HG03469 (cell line): ENCODE measurements at regions not wholly inside any gene's neighbourhood (a gene's known extent, or its start where the extent isn't known, plus 50 kb on each side); places are given as distances from the start of the nearest gene placed in this dataset.

Experiments
- ATAC-seq: cut with Tn5 transposase; IDR thresholded peaks from one replicate; pipeline ENCODE4 v1.9.1; 2021; ENCODE audit warnings: mild to moderate bottlenecking, moderate library complexity, moderate number of reproducible peaks; ENCODE audit not compliant: unreplicated experiment

DNA sequence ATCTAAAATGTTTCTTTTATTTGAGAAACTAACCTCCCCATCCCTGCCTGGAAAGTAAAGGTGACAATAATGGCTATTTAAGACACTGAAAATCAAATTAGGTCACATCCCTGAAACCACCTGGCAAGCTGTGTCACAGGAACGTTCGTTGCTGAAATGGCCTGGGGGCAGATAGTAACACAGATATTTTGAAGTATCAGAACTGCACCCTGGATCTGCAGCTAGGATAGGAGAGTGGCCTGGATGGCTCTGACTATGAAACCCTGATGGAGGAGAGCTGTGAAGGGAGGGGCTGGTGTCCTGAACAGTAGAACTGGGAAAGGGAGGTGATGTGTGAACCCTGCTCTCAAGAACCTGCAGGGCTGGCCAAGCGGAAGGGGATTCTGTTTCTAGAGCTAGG, 648.3 kb upstream of the CFAP20DC start:
- ATAC-seq: no peak

DNA sequence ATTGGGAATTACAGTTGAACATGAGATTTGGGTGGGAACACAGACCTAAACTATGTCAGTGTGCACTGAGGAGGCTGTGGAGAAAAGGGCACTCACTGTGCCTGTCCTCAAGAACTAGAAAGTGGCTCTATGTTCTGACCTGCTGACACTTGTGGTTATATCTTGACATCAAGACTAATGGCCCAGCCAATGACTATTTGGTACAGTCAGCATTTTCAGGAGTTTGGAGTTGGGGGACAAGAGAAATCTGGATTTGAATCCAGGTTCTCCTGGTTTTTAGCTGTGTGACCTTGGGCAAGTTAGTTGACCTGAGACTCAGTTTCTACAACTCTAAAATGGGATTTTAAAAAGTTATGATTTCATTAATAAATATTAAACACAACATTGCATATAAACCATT, 647.0 kb upstream of the CFAP20DC start:
- ATAC-seq: no peak

DNA sequence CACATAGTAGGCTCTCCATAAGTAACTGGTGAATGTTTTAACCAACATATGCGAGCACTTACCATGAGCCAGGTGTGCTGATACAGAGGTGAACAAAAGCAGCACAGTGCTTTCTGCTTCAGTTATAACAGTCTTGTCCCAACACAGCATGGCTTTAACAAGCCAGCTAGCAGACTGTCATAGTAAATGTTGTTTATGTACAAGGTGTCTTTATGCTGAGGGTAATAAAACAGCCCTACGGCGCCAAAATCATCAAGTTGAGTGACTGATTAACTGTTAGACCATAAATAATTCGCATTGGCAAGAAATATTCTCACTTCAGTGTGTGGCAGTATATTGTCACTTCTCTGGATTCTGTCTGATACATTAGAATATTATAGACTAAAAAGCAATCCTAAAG, 646.0 kb upstream of the CFAP20DC start:
- no peak for ATAC-seq

DNA sequence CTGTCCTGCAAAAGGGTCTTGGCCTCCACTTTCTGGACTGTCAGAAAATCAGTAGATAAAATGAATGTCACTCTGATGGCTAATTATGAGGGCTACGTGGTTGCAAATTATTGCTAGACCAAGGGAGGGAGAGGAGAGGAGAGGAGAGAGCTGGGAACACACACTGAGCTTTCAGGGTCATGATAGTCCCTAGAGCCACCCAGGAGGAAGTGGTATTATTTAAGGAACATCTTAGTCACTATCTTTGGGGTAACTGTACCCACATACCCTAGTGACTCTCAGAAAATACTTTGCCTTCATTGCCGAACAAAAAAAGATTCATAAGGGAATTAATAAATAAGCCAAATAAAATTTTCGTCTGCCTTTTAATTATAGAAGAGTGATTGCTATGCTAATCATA, 642.3 kb upstream of the CFAP20DC start:
- ATAC-seq: no peak

DNA sequence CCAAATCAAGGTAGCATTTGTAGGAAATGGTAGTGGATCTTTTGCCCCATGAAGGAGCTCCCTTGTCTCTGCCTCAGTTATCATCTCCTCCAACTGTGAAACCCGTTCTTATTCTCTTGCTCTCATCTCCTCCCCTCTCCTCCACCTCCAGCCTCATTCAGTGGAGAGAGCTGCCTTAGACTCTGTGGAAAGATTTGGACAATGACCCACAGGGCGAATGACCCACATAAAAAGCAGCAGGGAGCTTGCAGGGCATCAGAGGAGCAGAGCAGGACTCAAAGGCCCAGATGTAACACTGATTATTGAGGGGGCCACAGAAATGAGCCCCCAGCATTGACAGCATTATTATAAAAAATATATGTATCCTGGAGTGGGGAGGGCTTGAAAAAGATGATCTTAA, 641.1 kb upstream of the CFAP20DC start:
- no peak for ATAC-seq

DNA sequence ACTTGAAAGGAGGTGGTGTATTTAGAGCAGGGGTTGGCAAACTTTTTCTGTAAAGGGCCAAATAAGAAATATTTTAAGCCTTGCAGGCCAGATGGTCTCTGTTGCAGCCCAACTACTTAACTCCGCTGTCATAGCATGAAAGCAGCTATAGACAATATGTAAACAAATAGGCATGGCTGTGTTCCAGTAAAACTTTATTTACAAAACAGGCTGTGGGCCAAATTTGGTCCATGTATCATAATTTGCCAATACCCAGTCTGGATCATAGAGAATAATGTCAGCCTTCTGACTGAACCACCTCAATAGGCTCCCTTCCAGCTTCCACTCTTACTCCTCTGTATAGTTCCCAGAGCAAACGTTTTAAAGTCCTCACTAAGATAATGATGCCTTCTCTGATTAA, 638.8 kb upstream of the CFAP20DC start:
- no peak for ATAC-seq

DNA sequence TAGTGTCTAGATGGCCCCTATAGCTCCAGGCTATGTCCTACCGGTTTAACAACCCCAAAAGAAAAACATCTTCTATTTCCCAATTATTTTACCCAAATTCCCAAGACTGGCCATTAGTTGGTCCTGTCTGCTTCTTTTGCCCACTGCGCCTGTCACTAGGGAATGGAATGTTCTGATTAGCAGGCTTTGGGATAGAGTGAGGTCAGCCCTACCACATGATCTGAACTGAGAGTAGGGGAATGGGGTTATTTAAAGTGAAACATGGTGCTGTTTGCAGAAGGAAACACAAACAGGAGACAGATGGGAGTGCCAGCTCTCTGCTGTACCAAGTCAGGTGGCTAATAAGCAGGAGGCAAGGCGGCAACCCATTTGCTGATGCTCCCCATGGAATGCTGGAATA, 635.6 kb upstream of the CFAP20DC start:
- no peak for ATAC-seq

DNA sequence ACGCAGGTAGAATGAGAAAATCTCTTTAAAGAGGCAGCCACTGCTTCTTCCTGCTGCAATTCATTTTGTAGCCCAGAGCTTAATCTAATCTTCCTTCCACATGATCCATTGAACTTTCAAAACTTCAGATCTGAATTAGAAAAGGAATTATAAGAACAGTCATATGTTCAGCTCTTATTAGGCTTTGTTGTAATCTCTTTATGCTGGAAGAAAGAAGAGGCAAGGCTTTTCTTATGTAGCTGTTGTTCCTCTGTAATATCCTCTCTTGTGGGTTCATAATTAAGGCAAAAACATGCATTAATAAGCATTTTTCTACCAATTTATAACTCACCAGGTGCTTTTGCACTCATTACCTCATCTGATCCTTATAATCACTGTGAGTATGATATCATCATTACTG, 634.9 kb upstream of the CFAP20DC start:
- no peak for ATAC-seq

DNA sequence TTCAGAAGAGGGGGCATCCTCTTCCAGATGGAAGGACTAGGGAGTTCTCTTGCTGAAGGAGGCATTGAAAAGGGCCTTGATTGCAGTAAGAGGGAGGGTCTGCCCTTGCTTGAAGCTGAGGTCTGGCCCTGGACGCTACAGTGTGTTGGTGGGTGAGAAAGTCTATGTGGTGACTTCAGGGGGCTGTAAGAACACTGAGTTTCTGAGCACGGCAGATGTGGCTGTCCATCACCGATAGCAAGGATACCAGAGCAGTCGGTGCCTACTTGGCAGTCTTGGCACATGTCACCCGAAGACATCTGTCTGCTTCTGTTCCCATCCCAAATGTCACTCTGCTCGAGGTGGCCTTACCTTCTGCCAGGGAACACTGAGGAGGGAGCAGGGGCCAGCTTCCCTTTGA, 631.1 kb upstream of the CFAP20DC start:
- ATAC-seq: no peak

DNA sequence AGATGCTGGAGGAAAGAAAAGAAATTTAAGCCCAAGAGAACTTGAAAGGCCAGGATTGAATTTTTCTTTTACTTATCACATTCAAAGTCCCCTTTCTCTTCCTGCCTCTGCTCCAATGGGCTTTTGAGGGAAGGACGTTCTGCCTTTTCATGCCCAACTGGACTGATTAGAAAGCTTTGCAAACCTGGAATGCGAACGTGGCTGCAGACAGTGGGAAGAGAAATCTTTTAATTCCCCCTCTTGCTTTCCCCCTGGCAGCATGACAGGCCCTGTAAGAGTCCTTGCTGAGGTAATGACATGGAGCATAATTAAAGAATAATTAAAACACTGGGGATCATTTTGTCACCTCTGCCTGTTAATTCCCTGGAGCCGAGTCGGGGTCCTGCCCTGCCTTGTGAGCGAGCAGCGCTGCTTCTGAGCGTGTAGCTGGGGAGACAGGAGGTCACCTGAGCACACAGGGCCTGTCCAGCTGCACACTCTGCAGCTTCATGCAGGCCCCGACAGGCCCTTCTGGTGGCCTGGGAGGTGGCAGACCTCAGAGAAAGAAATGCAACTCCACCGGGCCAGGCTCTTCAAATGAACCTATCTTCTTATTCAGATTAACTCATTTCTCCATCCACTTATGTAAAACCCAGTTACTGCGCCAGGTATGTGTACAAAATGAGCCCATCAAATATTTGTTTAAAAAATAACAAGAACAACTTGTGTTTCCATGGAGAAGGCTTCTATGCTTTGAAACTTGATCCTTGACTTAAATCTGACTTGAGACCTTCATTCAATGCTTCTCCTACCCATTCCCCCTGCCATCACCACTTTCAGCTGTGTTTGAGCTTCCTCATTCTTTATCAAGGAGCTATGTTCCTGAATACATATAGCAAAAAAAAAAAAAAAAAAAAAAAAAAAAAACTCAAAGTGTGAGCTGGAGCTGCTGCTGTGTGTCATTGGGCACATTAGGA, 628.2 kb upstream of the CFAP20DC start:
- no peak for ATAC-seq

DNA sequence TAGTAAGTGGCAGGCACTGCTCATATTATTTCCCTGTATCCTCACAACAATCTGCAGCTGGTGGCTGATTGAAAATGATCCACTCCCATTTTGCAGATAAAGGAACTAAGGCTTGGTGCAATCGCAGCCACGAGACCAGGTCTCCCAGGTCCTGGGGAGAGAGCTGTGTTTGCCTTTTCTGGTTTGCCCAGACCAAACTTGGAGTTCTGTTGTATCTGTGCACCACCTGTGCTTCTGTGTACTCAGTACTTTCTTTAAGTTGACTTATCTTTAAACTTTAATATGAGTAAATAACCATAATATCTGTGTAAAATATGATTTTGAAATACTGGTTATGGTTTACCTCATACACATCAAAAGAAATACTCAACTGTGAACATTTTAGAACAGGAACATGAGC, 625.7 kb upstream of the CFAP20DC start:
- ATAC-seq: no peak

DNA sequence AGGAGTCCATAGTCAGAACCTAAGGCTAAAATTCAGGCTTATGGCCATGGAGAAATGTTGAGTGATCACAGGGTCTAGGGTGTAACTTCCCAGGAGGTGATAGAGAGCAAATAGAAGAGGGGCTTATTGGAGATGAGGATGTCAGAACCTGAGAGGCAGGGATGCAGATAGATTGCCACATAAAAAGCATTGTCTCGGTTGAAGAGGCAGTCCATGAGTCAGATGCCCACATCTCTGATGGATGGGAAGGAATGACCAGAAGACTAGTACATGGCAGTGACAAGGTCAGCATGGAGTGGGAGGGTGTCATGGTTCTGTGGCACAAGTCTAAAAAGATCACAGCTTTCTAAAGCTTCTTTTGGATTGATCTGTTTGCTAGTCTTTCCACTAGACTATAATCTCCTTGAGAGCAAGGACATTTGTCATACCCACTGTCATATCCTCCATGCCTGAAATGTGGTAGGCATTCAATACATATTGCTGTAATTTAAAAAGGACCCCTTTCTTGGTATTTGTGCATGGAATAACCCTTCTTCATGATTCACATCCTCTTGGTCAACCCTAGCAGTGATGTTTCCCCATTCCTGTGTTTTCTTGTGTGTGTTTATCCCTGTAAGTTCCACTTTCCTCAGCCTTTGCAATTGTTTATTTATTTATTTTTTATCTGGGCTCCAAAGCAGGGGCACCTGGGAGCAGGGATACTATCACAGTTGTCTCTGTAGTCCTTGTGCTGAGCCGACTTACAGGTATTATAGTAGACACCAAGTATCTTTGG, 613.4 kb upstream of the CFAP20DC start:
- no peak for ATAC-seq

DNA sequence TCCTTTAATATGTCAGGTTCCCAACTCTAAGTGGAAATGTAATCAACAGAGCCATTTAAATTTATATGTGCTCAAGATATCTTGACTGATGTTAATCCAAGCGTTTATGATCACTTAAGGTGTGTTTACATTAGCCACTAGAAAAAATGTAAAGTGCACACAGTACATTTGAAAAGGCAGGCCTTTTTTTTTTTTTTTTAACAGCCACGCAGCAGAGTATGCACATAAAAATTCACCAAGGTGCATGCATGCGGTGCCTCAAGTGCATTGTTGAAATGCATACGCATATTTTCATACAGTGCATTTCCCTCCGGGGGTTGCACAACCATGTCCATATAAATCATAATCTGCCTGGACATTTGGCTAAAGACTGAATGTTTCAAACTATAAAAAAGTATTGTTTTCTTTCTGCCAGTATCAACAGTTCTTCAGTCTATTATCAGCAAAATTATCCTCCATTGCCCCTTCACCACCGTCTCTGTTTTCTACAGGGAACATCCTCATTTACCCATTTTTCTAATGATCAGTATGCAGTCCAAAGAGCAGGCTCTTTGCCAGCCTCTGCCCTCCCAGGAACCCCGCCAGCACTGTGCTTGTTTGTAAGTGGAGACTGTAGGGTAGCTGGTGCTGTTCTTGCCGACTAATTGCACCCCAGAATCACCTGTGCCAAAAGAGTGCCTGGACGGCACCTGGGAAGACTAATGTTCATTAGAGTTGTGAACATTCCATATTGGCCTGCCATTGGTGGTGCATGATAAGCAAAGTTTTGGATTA, 611.2 kb upstream of the CFAP20DC start:
- no peak for ATAC-seq

DNA sequence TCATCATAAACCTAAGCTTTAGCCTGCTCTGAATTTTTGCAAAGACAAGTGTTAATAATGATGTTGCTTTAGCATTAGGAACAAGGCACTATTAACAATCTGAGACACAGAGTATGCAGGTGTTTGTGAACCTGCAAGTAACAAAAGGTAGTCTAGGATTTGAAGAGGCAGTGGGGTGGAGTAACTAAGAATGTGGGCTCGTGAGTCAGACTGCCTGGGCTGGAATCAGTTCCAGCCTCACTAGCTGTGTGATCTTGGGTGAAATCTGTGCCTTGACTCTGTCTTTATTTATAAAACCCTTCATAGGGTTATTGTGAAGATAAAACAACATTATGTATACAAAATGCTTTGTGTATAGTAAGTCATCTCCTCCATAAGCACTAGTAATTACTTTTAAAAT, 610.6 kb upstream of the CFAP20DC start:
- no peak for ATAC-seq

DNA sequence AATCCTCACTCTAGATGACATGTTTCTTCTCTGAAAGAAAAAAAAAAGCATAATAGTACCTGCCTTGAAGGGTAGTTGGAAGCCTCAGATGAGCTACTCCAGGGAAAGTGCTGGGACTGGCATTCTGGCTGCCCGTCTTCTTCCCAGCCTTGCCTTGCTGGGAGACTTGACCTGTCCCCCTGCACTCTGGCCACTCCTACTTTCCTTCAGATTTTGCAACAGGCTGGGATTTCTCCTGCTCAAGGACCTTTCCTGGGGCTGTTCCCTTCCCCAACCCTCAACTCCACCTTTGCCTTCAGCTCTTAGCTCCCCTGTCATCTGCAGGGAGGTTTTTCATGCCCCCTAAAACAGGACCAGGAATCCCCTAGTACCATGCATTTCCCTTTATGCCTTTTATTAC, 609.9 kb upstream of the CFAP20DC start:
- no peak for ATAC-seq

DNA sequence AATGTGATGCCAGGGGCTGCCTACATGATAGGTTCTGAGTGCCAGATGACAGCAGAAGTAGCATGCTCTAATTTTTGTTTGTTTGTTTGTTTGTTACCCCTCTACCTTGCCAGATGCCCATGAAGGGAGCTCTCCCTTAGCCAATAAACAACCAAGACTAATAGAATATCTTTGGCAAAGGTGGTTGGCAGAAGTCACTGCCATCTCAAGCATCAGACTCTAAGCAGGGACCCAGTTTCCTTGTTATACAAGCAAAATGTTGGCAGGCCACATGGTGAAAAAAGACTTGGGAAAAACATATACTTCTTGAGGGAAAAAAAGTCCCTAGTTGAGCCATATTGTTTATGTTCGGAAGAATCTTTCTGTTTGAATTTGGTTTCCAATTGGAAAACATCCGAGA, 609.0 kb upstream of the CFAP20DC start:
- ATAC-seq: no peak

DNA sequence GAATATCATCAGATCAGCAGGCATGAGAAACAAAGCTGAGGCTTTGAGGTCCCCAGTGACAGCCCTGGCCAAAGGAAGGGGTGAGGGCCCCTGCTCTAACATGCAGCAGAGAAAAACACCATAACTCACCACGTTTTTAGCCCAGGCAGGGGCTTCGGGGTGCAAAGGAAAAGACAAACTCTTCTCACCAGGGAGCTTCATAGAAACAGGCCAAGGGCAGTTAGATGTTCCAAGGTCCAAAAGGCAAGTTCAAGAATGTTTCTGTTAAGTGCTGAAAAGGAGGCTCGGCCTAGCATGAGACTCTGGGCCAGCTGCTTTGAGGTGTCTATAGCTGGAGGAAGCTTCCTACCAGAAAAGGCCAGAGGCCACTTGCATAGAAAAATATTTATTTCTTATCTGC, 608.4 kb upstream of the CFAP20DC start:
- ATAC-seq: no peak

DNA sequence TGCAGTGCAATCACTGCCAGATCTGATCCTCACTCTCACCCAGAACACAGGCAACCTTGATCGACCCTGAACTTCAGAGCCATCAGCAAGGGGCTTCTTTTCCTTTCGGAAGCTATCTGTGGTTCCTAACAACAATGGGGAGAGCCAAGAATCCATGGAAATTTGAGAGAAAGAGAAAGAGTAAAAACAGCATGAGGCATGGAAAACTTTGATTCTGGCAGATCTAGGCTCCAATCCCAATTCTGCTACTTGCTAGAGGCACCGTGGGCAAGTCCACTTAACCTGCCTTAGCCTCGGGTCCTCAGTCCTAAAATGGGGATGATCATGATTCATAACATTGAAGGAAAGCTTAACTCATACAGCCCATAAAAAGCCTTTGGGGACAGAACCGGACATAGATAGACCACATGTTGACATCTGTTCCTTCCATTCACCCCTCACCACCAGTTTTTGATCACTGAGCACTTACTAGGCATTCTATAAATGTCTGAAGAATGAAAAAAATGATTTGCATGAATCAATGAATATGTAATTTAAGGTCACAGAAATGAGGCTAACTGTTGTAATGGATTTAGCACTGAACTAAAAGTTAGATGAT, 605.7 kb upstream of the CFAP20DC start:
- ATAC-seq: no peak

DNA sequence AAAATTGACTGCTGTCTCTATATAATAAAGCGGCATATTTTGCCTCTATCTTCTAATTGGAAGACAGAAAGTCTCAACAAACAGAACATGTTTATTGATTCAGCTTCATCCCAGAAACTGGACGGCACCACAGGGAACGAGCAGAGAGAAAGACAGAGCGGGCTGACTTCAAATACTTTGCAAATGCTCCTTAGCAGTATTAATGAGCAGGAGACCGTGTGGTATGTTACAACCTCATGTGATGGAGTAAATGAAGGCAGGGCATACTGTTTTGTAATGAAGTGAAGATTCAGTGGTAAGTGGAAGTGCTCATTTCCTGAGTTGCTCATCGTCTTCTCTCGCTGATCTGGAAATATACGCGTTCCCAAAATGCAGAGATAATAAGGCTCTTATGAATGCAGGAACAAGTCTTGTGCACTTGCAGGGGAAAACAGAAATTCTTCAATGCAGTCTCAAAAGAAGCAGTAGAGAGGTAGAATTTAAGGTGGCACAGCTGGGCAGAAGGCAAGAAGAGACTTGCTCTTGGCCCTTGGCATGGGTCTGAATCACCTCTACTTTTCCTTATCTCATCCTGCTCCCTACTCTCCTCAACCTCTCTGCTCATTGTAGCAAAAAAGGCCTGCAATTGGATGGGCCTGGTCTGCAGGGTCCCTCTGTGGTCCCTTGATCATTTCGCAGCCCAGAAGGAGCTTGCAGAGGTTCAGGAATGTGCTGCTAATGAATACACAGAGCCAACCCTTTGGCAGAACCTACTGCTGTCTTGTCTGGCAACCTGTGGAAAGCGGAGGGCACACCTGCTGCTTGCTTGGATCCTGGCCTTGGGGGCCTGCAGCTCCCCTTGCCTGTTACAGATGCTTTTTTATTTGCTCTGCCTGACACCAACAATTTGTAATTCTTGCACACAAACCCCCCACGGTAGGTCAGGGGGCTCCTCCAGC, 604.9 kb upstream of the CFAP20DC start:
- ATAC-seq: no peak

DNA sequence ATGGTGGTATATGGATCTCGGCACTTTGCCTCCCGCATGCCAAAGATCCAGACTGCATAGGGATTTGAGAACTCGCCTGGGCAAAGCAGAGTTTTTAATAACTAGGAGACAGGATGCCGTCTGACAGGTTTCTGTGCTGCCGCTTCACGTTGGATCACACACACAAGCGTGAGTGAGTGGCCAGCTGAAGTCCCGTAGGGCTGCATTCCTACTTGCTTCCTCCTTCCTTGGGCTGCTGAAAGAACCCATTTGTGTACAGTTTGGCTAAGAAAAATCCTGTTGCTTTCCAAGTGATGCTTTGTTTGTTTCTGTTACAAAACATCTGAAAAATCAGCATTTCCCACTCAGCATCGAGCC, 604.3 kb upstream of the CFAP20DC start:
- ATAC-seq: no peak
